22Rv1 (cell line): ENCODE measurements at regions not wholly inside any gene's neighbourhood (a gene's known extent, or its start where the extent isn't known, plus 50 kb on each side); places are given as distances from the start of the nearest gene placed in this dataset.

Experiments
- H3K27ac ChIP-seq: fragments of 450-650 bp; 2 replicates; pipeline ENCODE4 v1.5.1; 2017
- ZFX ChIP-seq: fragments of 450-650 bp; IDR thresholded peaks from 2 replicates; pipeline ENCODE4 v1.6.1; 2017; ENCODE audit warnings: antibody characterized with exemption, borderline replicate concordance
- TF ChIP-seq, protein P1 (sequence below): fragments of 450-650 bp; IDR thresholded peaks from 2 replicates; pipeline ENCODE4 v1.5.1; 2017; ENCODE audit warnings: mild to moderate bottlenecking

DNA sequence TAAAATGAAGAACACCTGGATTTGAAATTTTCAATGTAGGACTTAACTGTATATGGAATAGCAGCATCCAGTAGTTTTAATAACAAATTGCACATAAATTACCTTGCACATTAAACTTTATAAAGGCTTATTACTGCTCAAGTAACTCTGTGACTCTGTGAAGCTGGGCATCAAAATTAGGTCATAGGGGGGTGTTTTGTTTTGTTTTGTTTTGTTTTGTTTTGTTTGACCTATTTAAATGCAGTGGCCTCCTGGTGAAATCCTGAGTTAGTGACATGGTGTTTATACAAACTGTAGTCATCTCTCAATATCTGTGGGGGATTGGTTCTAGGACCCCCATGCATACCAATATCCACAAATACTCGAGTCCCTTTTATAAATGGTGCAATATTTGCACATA lies 51.9 kb upstream of the ADAD1 start:
- no peak overlapping the region for H3K27ac ChIP-seq
- no peak for TF ChIP-seq ZFX
- TF ChIP-seq, protein P1, sequence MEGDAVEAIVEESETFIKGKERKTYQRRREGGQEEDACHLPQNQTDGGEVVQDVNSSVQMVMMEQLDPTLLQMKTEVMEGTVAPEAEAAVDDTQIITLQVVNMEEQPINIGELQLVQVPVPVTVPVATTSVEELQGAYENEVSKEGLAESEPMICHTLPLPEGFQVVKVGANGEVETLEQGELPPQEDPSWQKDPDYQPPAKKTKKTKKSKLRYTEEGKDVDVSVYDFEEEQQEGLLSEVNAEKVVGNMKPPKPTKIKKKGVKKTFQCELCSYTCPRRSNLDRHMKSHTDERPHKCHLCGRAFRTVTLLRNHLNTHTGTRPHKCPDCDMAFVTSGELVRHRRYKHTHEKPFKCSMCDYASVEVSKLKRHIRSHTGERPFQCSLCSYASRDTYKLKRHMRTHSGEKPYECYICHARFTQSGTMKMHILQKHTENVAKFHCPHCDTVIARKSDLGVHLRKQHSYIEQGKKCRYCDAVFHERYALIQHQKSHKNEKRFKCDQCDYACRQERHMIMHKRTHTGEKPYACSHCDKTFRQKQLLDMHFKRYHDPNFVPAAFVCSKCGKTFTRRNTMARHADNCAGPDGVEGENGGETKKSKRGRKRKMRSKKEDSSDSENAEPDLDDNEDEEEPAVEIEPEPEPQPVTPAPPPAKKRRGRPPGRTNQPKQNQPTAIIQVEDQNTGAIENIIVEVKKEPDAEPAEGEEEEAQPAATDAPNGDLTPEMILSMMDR, result no peak

DNA sequence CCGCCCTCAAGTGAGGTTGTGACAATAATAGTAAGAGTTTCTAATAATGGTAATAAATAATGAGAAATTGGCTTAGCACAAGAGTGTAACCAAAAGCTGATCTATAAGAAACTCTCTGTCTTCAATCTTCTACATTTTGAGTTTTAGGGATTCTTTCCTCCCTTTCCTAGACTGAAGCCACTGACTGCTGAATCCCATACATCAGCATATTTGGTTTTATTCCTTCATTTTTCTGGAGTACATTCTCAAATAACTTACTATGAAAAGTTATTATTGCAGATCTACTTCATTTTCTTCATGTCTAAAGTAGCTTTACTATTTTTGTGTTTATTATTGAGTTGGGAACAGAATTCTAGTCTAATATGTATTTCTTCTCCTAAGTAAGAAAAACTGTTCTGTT lies 49.9 kb upstream of the ADAD1 start:
- no peak for TF ChIP-seq ZFX
- TF ChIP-seq, protein P1, result no peak
- H3K27ac ChIP-seq, result no peak overlapping the region
